GM12878 (cell line): ENCODE measurements at regions not wholly inside any gene's neighbourhood (a gene's known extent, or its start where the extent isn't known, plus 50 kb on each side); places are given as distances from the start of the nearest gene placed in this dataset.

ENCODE experiments used
- ATAC-seq: fragments of 200-7000 bp; cut with Tn5 transposase; 3 replicates; pipeline ENCODE4 v1.9.1; 2020; ENCODE audit warnings: mild to moderate bottlenecking, moderate library complexity
- BruUV-seq: library from RNA; stranded (reverse); fragments of 400-500 nt; replicated peaks from 2 replicates; lab custom pipeline; 2021; lab: Mats Ljungman, UMichigan
- CTCF ChIA-PET: fragments of 300-600 bp; sonication (Branson Sonifier 250); formaldehyde crosslinking; extraction: SDS; loops from one replicate; lab custom pipeline; 2021; ENCODE audit warnings: inconsistent platforms; lab: Yijun Ruan, JAX
- POLR2A ChIA-PET: fragments of 350-600 bp; formaldehyde crosslinking; extraction: SDS; loops from one replicate; lab custom pipeline; 2021; ENCODE audit warnings: inconsistent platforms; lab: Charles Lee
- RAD21 ChIA-PET: fragments of 300-600 bp; sonication (Branson Sonifier 250); formaldehyde crosslinking; loops from one replicate; lab custom pipeline; 2023; ENCODE audit warnings: antibody characterized with exemption; ENCODE audit not compliant: unreplicated experiment; lab: Charles Lee
- SMC1A ChIA-PET: fragments of 300-600 bp; sonication (Branson Sonifier 250); formaldehyde crosslinking; loops from one replicate; lab custom pipeline; 2023; ENCODE audit not compliant: unreplicated experiment, uncharacterized antibody; lab: Charles Lee
- DNase-seq: peaks from one replicate; pipeline ENCODE4 v3.0.0-alpha.2; 2011; ENCODE audit warnings: low read depth, low spot score
- FAIRE-seq: peaks from 3 replicates; lab custom pipeline; 2011; peaks lifted over from hg19 to GRCh38; lab: Jason Lieb, UNC
- H2AFZ ChIP-seq: 2 replicates; pipeline ENCODE4 v1.6.0; 2011; ENCODE audit warnings: low read depth, low read length, control low read depth; ENCODE audit not compliant: control insufficient read depth
- H3K27ac ChIP-seq: 2 replicates; pipeline ENCODE4 v1.5.1; 2011; ENCODE audit warnings: control low read depth; ENCODE audit not compliant: control insufficient read depth, insufficient read depth
- H3K27me3 ChIP-seq, 2 experiments: replicated peaks in 1 of 2; 2 replicates each; pipeline versions ENCODE4 v1.6.0 to v1.6.1; 2011; ENCODE audit warnings: low read length in 1 of 2; ENCODE audit not compliant: control insufficient read depth in 2 of 2, insufficient read depth in 2 of 2
- H3K36me3 ChIP-seq, 2 experiments: 2 replicates each; pipeline ENCODE4 v1.5.1; 2011; ENCODE audit warnings: low read length in 1 of 2; ENCODE audit not compliant: control insufficient read depth in 2 of 2, insufficient read depth in 2 of 2
- H3K4me1 ChIP-seq: 2 replicates; pipeline ENCODE4 v1.6.1; 2011; ENCODE audit warnings: mild to moderate bottlenecking, low read length, moderate library complexity, mixed read lengths; ENCODE audit not compliant: control insufficient read depth, insufficient read depth
- H3K4me2 ChIP-seq: 2 replicates; pipeline ENCODE4 v1.6.0; 2011; ENCODE audit warnings: control low read depth; ENCODE audit not compliant: control insufficient read depth, insufficient read depth
- H3K4me3 ChIP-seq: fragments of 200-600 bp; sonication (generic); 2 replicates; pipeline ENCODE4 v1.5.1; 2016
- H3K79me2 ChIP-seq: 2 replicates; pipeline ENCODE4 v1.6.0; 2011; ENCODE audit warnings: low read length; ENCODE audit not compliant: control insufficient read depth, insufficient read depth
- H3K9ac ChIP-seq: 2 replicates; pipeline ENCODE4 v1.8.0; 2011; ENCODE audit warnings: low read length, control low read depth, mixed read lengths; ENCODE audit not compliant: control insufficient read depth, insufficient read depth
- H3K9me3 ChIP-seq: replicated peaks from 3 replicates; pipeline ENCODE4 v1.5.1; 2011; ENCODE audit warnings: mild to moderate bottlenecking, low read length; ENCODE audit not compliant: control insufficient read depth, insufficient read depth
- H4K20me1 ChIP-seq: 2 replicates; pipeline ENCODE4 v1.6.0; 2011; ENCODE audit not compliant: control insufficient read depth, insufficient read depth
- BCL11A ChIP-seq: IDR thresholded peaks from 2 replicates; pipeline ENCODE4 v1.6.1; 2011; ENCODE audit warnings: low read depth, low read length
- CHD4 ChIP-seq: fragments of 200-600 bp; sonication (generic); IDR thresholded peaks from 2 replicates; pipeline ENCODE4 v1.6.1; 2016; ENCODE audit warnings: mild to moderate bottlenecking
- CREB1 ChIP-seq: IDR thresholded peaks from 2 replicates; pipeline ENCODE4 v1.6.1; 2012; ENCODE audit warnings: low read depth, mild to moderate bottlenecking, inconsistent platforms
- FOXM1 ChIP-seq: IDR thresholded peaks from 2 replicates; pipeline ENCODE4 v1.6.1; 2012; ENCODE audit warnings: low read depth, mild to moderate bottlenecking, inconsistent platforms, low read length, moderate library complexity
- IRF4 ChIP-seq: IDR thresholded peaks from 2 replicates; pipeline ENCODE4 v1.6.1; 2011; ENCODE audit warnings: low read depth, low read length
- RBBP5 ChIP-seq: fragments of 200-600 bp; sonication (generic); conservative IDR thresholded peaks from 2 replicates; pipeline ENCODE4 v1.6.1; 2016
- RUNX3 ChIP-seq: IDR thresholded peaks from 2 replicates; pipeline ENCODE4 v1.6.1; 2012; ENCODE audit warnings: low read length, inconsistent platforms
- SIN3A ChIP-seq: IDR thresholded peaks from 2 replicates; pipeline ENCODE4 v1.6.1; 2012; ENCODE audit warnings: low read depth, low read length, improper control_type of control experiment
- SUZ12 ChIP-seq: fragments of 200-600 bp; sonication (generic); IDR thresholded peaks from one replicate; pipeline ENCODE4 v1.6.1; 2018; ENCODE audit warnings: antibody characterized with exemption, mild to moderate bottlenecking; ENCODE audit not compliant: unreplicated experiment
- WGBS: methylation state at CpG from one replicate; pipeline ENCODE4 v1.1.6; 2016; ENCODE audit warnings: low lambda C conversion rate; ENCODE audit not compliant: insufficient replicate concordance, insufficient coverage; ENCODE audit errors: missing lambda C conversion rate; 5-methylcytosine and 5-hydroxymethylcytosine counted together
- in situ Hi-C: fragments of 300-500 bp; cut with MboI; formaldehyde crosslinking; loops from 9 replicates; pipeline ENCODE4 v1.14.3; 2018; ENCODE audit warnings: mixed read lengths
- intact Hi-C: fragments of 100-400 bp; cut with micrococcal nuclease; formaldehyde crosslinking; loops from one replicate; pipeline ENCODE4 v1.14.2; 2022; ENCODE audit not compliant: unreplicated experiment
- TF ChIP-seq, protein P1 (sequence below): IDR thresholded peaks from 2 replicates; pipeline ENCODE4 v1.6.1; 2012; ENCODE audit warnings: mild to moderate bottlenecking, low read depth, low read length
- TF ChIP-seq, protein P2 (sequence below): fragments of 450-650 bp; IDR thresholded peaks from 2 replicates; pipeline ENCODE4 v1.6.1; 2017; ENCODE audit warnings: antibody characterized with exemption, mild to moderate bottlenecking, moderate library complexity
- TF ChIP-seq, protein P3 (sequence below): fragments of 450-650 bp; IDR thresholded peaks from 2 replicates; pipeline ENCODE4 v1.6.1; 2016; ENCODE audit warnings: mild to moderate bottlenecking

DNA sequence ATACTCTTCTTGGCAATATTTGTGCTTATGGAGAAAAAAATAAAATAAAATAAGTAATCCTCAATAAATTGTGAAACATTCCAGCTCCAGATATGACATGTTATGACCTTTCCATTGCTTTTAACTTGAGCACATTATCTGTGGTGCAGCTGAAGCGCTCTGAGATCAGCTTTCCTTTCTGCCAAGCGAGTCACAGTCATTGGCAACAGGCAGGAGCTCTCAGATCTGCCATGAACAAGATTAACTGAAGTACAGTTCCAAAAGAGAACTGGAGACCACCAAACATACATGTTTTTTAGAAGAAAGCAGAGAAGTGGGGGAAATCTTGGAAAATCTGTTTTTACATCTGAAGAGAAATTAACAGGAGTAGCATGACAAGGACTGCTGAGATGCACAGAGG, 89.2 kb upstream of the DSCAM start:
- Histone ChIP-seq H3K4me2 (no peak overlapping the region), H2AFZ (no peak overlapping the region), H3K4me3 (no peak overlapping the region), H3K79me2 (no peaks in the 10 kb centered on the region), H3K9ac (no peak overlapping the region), H3K4me1 (no peaks in the 10 kb centered on the region), H4K20me1 (no peaks in the 10 kb centered on the region), H3K9me3 (no peaks in the 10 kb centered on the region; the same call in 2 of the 3 replicates), H3K27ac (no peak overlapping the region), H3K27me3 (no peaks in the 10 kb centered on the region), H3K36me3 (no peaks in the 10 kb centered on the region)
- ChIA-PET RAD21 (no interaction called here), CTCF (no interaction called here), SMC1A (no interaction called here), POLR2A (no interaction called here)
- no peak for DNase-seq
- BruUV-seq: no TSS peak
- no peak for TF ChIP-seq RUNX3
- TF ChIP-seq SUZ12: no peak
- in situ Hi-C loops: no loop called here
- no peak for FAIRE-seq
- no peak for ATAC-seq
- intact Hi-C loops: no loop called here
- 20% methylated on average over 2 of the region's 2 CpGs for WGBS

DNA sequence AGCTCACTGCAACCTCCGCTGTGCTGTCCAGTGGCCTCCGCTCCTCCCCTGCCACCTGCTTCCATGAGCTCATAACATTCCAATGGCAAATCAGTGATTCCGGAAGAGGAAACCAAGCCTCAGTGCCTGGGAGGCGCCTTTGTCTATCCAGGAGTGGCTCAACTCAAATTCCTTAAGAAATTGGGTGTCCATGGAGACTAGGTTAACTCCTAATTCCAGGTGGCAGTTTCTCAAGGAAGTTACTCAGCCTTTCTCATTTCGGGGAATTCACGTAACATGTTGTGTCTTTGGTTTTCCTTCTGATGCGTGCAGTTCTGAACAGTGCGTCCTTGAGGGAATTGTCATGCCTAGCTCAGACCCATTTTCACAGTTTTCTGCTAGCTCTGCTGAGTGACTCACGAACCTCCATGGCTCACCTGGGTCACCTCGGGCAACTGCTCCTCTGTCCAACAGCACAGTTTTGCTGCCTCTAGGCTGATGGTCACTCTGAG, 89.9 kb upstream of the DSCAM start:
- ChIA-PET RAD21 (no interaction called here), CTCF (no interaction called here), SMC1A (no interaction called here), POLR2A (no interaction called here)
- no peaks in the 10 kb centered on the region; the same call in 2 of the 3 replicates for H3K9me3 ChIP-seq
- no peaks in the 10 kb centered on the region for H3K79me2 ChIP-seq
- TF ChIP-seq IRF4: no peak
- no peak for TF ChIP-seq CHD4
- TF ChIP-seq, protein P1, sequence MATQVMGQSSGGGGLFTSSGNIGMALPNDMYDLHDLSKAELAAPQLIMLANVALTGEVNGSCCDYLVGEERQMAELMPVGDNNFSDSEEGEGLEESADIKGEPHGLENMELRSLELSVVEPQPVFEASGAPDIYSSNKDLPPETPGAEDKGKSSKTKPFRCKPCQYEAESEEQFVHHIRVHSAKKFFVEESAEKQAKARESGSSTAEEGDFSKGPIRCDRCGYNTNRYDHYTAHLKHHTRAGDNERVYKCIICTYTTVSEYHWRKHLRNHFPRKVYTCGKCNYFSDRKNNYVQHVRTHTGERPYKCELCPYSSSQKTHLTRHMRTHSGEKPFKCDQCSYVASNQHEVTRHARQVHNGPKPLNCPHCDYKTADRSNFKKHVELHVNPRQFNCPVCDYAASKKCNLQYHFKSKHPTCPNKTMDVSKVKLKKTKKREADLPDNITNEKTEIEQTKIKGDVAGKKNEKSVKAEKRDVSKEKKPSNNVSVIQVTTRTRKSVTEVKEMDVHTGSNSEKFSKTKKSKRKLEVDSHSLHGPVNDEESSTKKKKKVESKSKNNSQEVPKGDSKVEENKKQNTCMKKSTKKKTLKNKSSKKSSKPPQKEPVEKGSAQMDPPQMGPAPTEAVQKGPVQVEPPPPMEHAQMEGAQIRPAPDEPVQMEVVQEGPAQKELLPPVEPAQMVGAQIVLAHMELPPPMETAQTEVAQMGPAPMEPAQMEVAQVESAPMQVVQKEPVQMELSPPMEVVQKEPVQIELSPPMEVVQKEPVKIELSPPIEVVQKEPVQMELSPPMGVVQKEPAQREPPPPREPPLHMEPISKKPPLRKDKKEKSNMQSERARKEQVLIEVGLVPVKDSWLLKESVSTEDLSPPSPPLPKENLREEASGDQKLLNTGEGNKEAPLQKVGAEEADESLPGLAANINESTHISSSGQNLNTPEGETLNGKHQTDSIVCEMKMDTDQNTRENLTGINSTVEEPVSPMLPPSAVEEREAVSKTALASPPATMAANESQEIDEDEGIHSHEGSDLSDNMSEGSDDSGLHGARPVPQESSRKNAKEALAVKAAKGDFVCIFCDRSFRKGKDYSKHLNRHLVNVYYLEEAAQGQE: no peak
- no peak for TF ChIP-seq RBBP5
- TF ChIP-seq FOXM1: no peak
- TF ChIP-seq, protein P2, sequence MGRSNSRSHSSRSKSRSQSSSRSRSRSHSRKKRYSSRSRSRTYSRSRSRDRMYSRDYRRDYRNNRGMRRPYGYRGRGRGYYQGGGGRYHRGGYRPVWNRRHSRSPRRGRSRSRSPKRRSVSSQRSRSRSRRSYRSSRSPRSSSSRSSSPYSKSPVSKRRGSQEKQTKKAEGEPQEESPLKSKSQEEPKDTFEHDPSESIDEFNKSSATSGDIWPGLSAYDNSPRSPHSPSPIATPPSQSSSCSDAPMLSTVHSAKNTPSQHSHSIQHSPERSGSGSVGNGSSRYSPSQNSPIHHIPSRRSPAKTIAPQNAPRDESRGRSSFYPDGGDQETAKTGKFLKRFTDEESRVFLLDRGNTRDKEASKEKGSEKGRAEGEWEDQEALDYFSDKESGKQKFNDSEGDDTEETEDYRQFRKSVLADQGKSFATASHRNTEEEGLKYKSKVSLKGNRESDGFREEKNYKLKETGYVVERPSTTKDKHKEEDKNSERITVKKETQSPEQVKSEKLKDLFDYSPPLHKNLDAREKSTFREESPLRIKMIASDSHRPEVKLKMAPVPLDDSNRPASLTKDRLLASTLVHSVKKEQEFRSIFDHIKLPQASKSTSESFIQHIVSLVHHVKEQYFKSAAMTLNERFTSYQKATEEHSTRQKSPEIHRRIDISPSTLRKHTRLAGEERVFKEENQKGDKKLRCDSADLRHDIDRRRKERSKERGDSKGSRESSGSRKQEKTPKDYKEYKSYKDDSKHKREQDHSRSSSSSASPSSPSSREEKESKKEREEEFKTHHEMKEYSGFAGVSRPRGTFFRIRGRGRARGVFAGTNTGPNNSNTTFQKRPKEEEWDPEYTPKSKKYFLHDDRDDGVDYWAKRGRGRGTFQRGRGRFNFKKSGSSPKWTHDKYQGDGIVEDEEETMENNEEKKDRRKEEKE: no peak
- TF ChIP-seq, protein P3, sequence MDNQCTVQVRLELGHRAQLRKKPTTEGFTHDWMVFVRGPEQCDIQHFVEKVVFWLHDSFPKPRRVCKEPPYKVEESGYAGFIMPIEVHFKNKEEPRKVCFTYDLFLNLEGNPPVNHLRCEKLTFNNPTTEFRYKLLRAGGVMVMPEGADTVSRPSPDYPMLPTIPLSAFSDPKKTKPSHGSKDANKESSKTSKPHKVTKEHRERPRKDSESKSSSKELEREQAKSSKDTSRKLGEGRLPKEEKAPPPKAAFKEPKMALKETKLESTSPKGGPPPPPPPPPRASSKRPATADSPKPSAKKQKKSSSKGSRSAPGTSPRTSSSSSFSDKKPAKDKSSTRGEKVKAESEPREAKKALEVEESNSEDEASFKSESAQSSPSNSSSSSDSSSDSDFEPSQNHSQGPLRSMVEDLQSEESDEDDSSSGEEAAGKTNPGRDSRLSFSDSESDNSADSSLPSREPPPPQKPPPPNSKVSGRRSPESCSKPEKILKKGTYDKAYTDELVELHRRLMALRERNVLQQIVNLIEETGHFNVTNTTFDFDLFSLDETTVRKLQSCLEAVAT: no peak
- TF ChIP-seq SIN3A: no peak
- no peak for TF ChIP-seq BCL11A
- TF ChIP-seq CREB1: no peak
- no peaks in the 10 kb centered on the region for H3K27me3 ChIP-seq
- no peaks in the 10 kb centered on the region for H4K20me1 ChIP-seq
- no peaks in the 10 kb centered on the region for H3K4me1 ChIP-seq
- FAIRE-seq (no peak), DNase-seq (no peak), ATAC-seq (no peak)
- in situ Hi-C loops: no loop called here
- H2AFZ ChIP-seq: no peak overlapping the region
- no peaks in the 10 kb centered on the region for H3K36me3 ChIP-seq
- H3K4me3 ChIP-seq: no peak overlapping the region
- no peak overlapping the region for H3K4me2 ChIP-seq
- H3K27ac ChIP-seq: no peak overlapping the region
- 34% methylated on average over 10 of the region's 10 CpGs for WGBS
- no peak overlapping the region for H3K9ac ChIP-seq
- BruUV-seq: no TSS peak
- intact Hi-C loops: no loop called here
